HEK293 (cell line): ENCODE measurements at regions not wholly inside any gene's neighbourhood (a gene's known extent, or its start where the extent isn't known, plus 50 kb on each side); places are given as distances from the start of the nearest gene placed in this dataset.
"Not testable (repeated sequence)": the region's sequence is repeated elsewhere in the genome, so short reads cannot be mapped to it uniquely, and the experiment has no call there.

Experiments
- CTCF ChIP-seq: fragments of 450-650 bp; formaldehyde crosslinking; IDR thresholded peaks from 2 replicates; pipeline ENCODE4 v1.5.1; 2016; ENCODE audit warnings: missing biosample characterization, missing genetic modification characterization
- PRDM10 ChIP-seq: fragments of 450-650 bp; formaldehyde crosslinking; IDR thresholded peaks from 2 replicates; pipeline ENCODE4 v1.5.1; 2016; ENCODE audit warnings: missing biosample characterization, missing genetic modification characterization
- REST ChIP-seq: fragments of 450-650 bp; formaldehyde crosslinking; IDR thresholded peaks from 2 replicates; pipeline ENCODE4 v1.5.1; 2016; ENCODE audit warnings: missing biosample characterization, missing genetic modification characterization
- YY2 ChIP-seq: fragments of 450-650 bp; formaldehyde crosslinking; IDR thresholded peaks from 2 replicates; pipeline ENCODE4 v1.5.1; 2016; ENCODE audit warnings: missing biosample characterization, missing genetic modification characterization
- ZFP69B ChIP-seq: fragments of 450-650 bp; formaldehyde crosslinking; IDR thresholded peaks from 2 replicates; pipeline ENCODE4 v1.5.1; 2016; ENCODE audit warnings: missing biosample characterization, missing genetic modification characterization
- ZNF280C ChIP-seq: fragments of 450-650 bp; formaldehyde crosslinking; IDR thresholded peaks from 2 replicates; pipeline ENCODE4 v1.5.1; 2016; ENCODE audit warnings: missing biosample characterization, missing genetic modification characterization
- ZNF362 ChIP-seq: fragments of 450-650 bp; formaldehyde crosslinking; IDR thresholded peaks from 2 replicates; pipeline ENCODE4 v1.5.1; 2016; ENCODE audit warnings: missing biosample characterization, missing genetic modification characterization
- ZNF521 ChIP-seq: fragments of 450-650 bp; formaldehyde crosslinking; IDR thresholded peaks from 2 replicates; pipeline ENCODE4 v1.5.1; 2017; ENCODE audit warnings: missing biosample characterization, mild to moderate bottlenecking, missing genetic modification characterization
- ZNF664 ChIP-seq: fragments of 450-650 bp; formaldehyde crosslinking; IDR thresholded peaks from 2 replicates; pipeline ENCODE4 v1.5.1; 2016; ENCODE audit warnings: missing biosample characterization, missing genetic modification characterization
- ZNF670 ChIP-seq: fragments of 450-650 bp; formaldehyde crosslinking; IDR thresholded peaks from 2 replicates; pipeline ENCODE4 v1.5.1; 2016; ENCODE audit warnings: missing biosample characterization, missing genetic modification characterization, low read depth
- ZNF792 ChIP-seq: fragments of 450-650 bp; formaldehyde crosslinking; IDR thresholded peaks from 2 replicates; pipeline ENCODE4 v1.5.1; 2016; ENCODE audit warnings: missing biosample characterization, missing genetic modification characterization
- ZNF830 ChIP-seq: fragments of 450-650 bp; IDR thresholded peaks from 2 replicates; pipeline ENCODE4 v1.5.0; 2018; ENCODE audit warnings: missing biosample characterization, missing genetic modification characterization, low read depth, mild to moderate bottlenecking, moderate library complexity
- ZNF837 ChIP-seq: fragments of 450-650 bp; formaldehyde crosslinking; IDR thresholded peaks from 2 replicates; pipeline ENCODE4 v1.5.1; 2016; ENCODE audit warnings: missing biosample characterization, missing genetic modification characterization

GRCh38 chr10:56155091-56155513 lies 206.0 kb downstream of the ZWINT start:
- not testable (repeated sequence) for TF ChIP-seq ZNF792 (tag by site-specific recombination); ZNF521; PRDM10 (tag by site-specific recombination); REST (tag by site-specific recombination); ZNF830; ZNF280C (tag by site-specific recombination); ZNF670; ZFP69B (tag by site-specific recombination); CTCF (tag by site-specific recombination); ZNF664; ZNF837 (tag by site-specific recombination); ZNF362 (tag by site-specific recombination); YY2 (tag by site-specific recombination)
